Subcutaneous abdominal adipose tissue (tissue), 5 donors: ENCODE measurements at regions not wholly inside any gene's neighbourhood (a gene's known extent, or its start where the extent isn't known, plus 50 kb on each side); places are given as distances from the start of the nearest gene placed in this dataset.

Source experiments
- H3K27ac ChIP-seq: one replicate; pipeline ENCODE4 v1.7.0; 2013; ENCODE audit warnings: low read depth, mild to moderate bottlenecking, inconsistent platforms, low read length, moderate library complexity
- H3K27me3 ChIP-seq, 5 donors: one replicate each; pipeline ENCODE4 v1.7.0; 2013; ENCODE audit warnings: low read length in 5 of 5, inconsistent platforms in 1 of 5; ENCODE audit not compliant: control insufficient read depth in 5 of 5, insufficient read depth in 4 of 5
- H3K36me3 ChIP-seq, 5 donors: one replicate each; pipeline ENCODE4 v1.7.0; 2013; ENCODE audit warnings: low read length in 5 of 5; ENCODE audit not compliant: control insufficient read depth in 5 of 5, insufficient read depth in 5 of 5
- H3K4me1 ChIP-seq, 5 donors: one replicate each; pipeline ENCODE4 v1.7.0; 2013; ENCODE audit warnings: low read length in 5 of 5, mild to moderate bottlenecking in 3 of 5, moderate library complexity in 1 of 5; ENCODE audit not compliant: control insufficient read depth in 5 of 5, insufficient read depth in 5 of 5
- H3K4me3 ChIP-seq, 5 donors: one replicate each; pipeline ENCODE4 v1.7.0; 2013; ENCODE audit warnings: low read length in 5 of 5, low read depth in 1 of 5
- H3K9ac ChIP-seq, 5 donors: one replicate each; pipeline ENCODE4 v1.7.0; 2013; ENCODE audit warnings: low read length in 5 of 5, mild to moderate bottlenecking in 4 of 5, moderate library complexity in 3 of 5
- H3K9me3 ChIP-seq, 5 donors: one replicate each; pipeline ENCODE4 v1.7.0; 2013; ENCODE audit warnings: low read length in 5 of 5; ENCODE audit not compliant: control insufficient read depth in 5 of 5
- donor health status: healthy.
- donor health status: healthy.
- donor health status: healthy.
- donor health status: healthy.
- donor health status: healthy.

GRCh38 chr18:37630334-37630733 is 64.7 kb upstream of the CELF4 start:
- peaks cover 0 to 6% (median 0%) of the 10 kb centered on the region in 5 donors for H3K27me3 ChIP-seq
- H3K36me3 ChIP-seq: no peaks in the 10 kb centered on the region
- no peaks in the 10 kb centered on the region for H3K4me1 ChIP-seq
- H3K9me3 ChIP-seq: no peaks in the 10 kb centered on the region
- H3K27ac ChIP-seq: no peak overlapping the region
- no peak overlapping the region for H3K9ac ChIP-seq
- H3K4me3 ChIP-seq: no peak overlapping the region

GRCh38 chr18:37628470-37629220 is 63.0 kb upstream of the CELF4 start:
- Histone ChIP-seq H3K27me3 (peaks cover 0 to 6% (median 0%) of the 10 kb centered on the region in 5 donors), H3K27ac (no peak overlapping the region), H3K36me3 (no peaks in the 10 kb centered on the region), H3K4me1 (no peaks in the 10 kb centered on the region), H3K9ac (no peak overlapping the region), H3K9me3 (no peaks in the 10 kb centered on the region), H3K4me3 (no peak overlapping the region)

- H3K27me3 ChIP-seq: peaks cover 0 to 6% (median 0%) of the 10 kb centered on the region in 5 donors
- H3K4me1 ChIP-seq: no peaks in the 10 kb centered on the region
- no peak overlapping the region for H3K27ac ChIP-seq
- H3K9ac ChIP-seq: no peak overlapping the region
- H3K4me3 ChIP-seq: no peak overlapping the region
- H3K9me3 ChIP-seq: no peaks in the 10 kb centered on the region
- no peaks in the 10 kb centered on the region for H3K36me3 ChIP-seq
These were observed 58.7 kb upstream of the CELF4 start for GRCh38 chr18:37624318-37624717.

GRCh38 chr18:37619964-37620363 is 54.4 kb upstream of the CELF4 start:
- peaks cover 0 to 7% (median 2%) of the 10 kb centered on the region in 5 donors for H3K9me3 ChIP-seq
- H3K4me3 ChIP-seq: no peak overlapping the region
- no peaks in the 10 kb centered on the region for H3K4me1 ChIP-seq
- H3K36me3 ChIP-seq: no peaks in the 10 kb centered on the region
- no peak overlapping the region for H3K9ac ChIP-seq
- no peaks in the 10 kb centered on the region for H3K27me3 ChIP-seq
- no peak overlapping the region for H3K27ac ChIP-seq

GRCh38 chr18:37617623-37618022 is 52.0 kb upstream of the CELF4 start:
- Histone ChIP-seq H3K36me3 (no peaks in the 10 kb centered on the region), H3K9ac (no peak overlapping the region), H3K4me3 (no peak overlapping the region), H3K27ac (no peak overlapping the region), H3K27me3 (no peaks in the 10 kb centered on the region), H3K4me1 (peaks cover 0 to 2% (median 0%) of the 10 kb centered on the region in 5 donors), H3K9me3 (peaks cover 0 to 7% (median 2%) of the 10 kb centered on the region in 5 donors)
